ENCODE measurements at regions not wholly inside any gene's neighbourhood (a gene's known extent, or its start where the extent isn't known, plus 50 kb on each side); places are given as distances from the start of the nearest gene placed in this dataset.

- no peak for TF ChIP-seq ZNF318 (CRISPR knock-in tag; IDR thresholded peaks at IDR 0.05)
- no peak for TF ChIP-seq RCOR2 (CRISPR knock-in tag; IDR thresholded peaks at IDR 0.05)
These were observed 203.4 kb upstream of the PRR16 start (continued) for GRCh38 chr5:120260651-120261050.

- in situ Hi-C loops (cut with HindIII; ENCODE audit: extremely low pct_ligation_motif_present, low pct_unique_long_range_greater_than_20kb) = no loop called here
- FAIRE-seq = no peak
- BruUV-seq (replicated peaks) = no TSS peak
These were observed 193.6 kb upstream of the PRR16 start for GRCh38 chr5:120270498-120270897.

More at GRCh38 chr5:120270498-120270897, 193.6 kb upstream of the PRR16 start:
- Histone ChIP-seq H3K9ac (ENCODE audit: insufficient read depth, low read depth, low read length) (no peak overlapping the region), H3K4me1 (ENCODE audit: insufficient read depth, low read length) (no peaks in the 10 kb centered on the region), H3K4me2 (ENCODE audit: low read depth, low read length) (no peak overlapping the region), H2AFZ (ENCODE audit: low read length) (no peak overlapping the region), H3K36me3 (replicated peaks in 1 of 2; ENCODE audit: control insufficient read depth in 1 of 2, insufficient read depth in 2 of 2, low read length in 2 of 2) (no peaks in the 10 kb centered on the region), H3K79me2 (ENCODE audit: insufficient read depth, low read length) (no peaks in the 10 kb centered on the region), H3K9me3 (ENCODE audit: low read length) (no peaks in the 10 kb centered on the region), H3K27me3 (ENCODE audit: control insufficient read depth in 1 of 2, insufficient read depth in 2 of 2, low read length in 2 of 2) (no peaks in the 10 kb centered on the region), H4K20me1 (ENCODE audit: insufficient read depth, low read length) (no peaks in the 10 kb centered on the region), H3K27ac (ENCODE audit: extremely low read length, insufficient read depth, low read length) (no peak overlapping the region), H3K4me3 (replicated peaks in 1 of 3; ENCODE audit: insufficient read depth in 1 of 3, low read depth in 2 of 3, low read length in 3 of 3) (no peak overlapping the region)
- intact Hi-C loops (cut with micrococcal nuclease; ENCODE audit: unreplicated experiment) = no loop called here
- POLR2A ChIA-PET = no interaction called here
- TF ChIP-seq ZNF260 (CRISPR knock-in tag; IDR thresholded peaks at IDR 0.05; ENCODE audit: borderline replicate concordance, low read depth) (no peak), ZNF780A (CRISPR knock-in tag; IDR thresholded peaks at IDR 0.05) (no peak), ZFP37 (CRISPR knock-in tag; IDR thresholded peaks at IDR 0.05; ENCODE audit: borderline replicate concordance) (no peak), AGO2 (optimal IDR thresholded peaks at IDR 0.05; ENCODE audit: low read depth, low read length) (no peak), ZNF703 (CRISPR knock-in tag; IDR thresholded peaks at IDR 0.05; ENCODE audit: borderline replicate concordance) (no peak), MAF1 (CRISPR knock-in tag; IDR thresholded peaks at IDR 0.05; ENCODE audit: borderline replicate concordance) (no peak), ZNF468 (CRISPR knock-in tag; IDR thresholded peaks at IDR 0.05) (no peak), ZFP36L2 (CRISPR knock-in tag; IDR thresholded peaks at IDR 0.05) (no peak), ASH2L (IDR thresholded peaks at IDR 0.05; ENCODE audit: insufficient read length, low read depth, low read length) (no peak), ZNF605 (CRISPR knock-in tag; IDR thresholded peaks at IDR 0.05) (no peak), HNRNPL (IDR thresholded peaks at IDR 0.05; ENCODE audit: low read depth, low read length) (no peak), ZNF143 (CRISPR knock-in tag; IDR thresholded peaks at IDR 0.05) (no peak), HNF4A (CRISPR knock-in tag; IDR thresholded peaks at IDR 0.05) (no peak)
- TF ChIP-seq, protein P1, sequence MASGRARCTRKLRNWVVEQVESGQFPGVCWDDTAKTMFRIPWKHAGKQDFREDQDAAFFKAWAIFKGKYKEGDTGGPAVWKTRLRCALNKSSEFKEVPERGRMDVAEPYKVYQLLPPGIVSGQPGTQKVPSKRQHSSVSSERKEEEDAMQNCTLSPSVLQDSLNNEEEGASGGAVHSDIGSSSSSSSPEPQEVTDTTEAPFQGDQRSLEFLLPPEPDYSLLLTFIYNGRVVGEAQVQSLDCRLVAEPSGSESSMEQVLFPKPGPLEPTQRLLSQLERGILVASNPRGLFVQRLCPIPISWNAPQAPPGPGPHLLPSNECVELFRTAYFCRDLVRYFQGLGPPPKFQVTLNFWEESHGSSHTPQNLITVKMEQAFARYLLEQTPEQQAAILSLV (CRISPR knock-in tag; IDR thresholded peaks at IDR 0.05; ENCODE audit: borderline replicate concordance) = no peak
- CTCF ChIA-PET (ENCODE audit: low intra/inter-chr PET ratio, low total read pairs) = no interaction called here
- DNase-seq (ENCODE audit: low spot score) = no peak
- ATAC-seq = no peak
- WGBS (ENCODE audit: low lambda C conversion rate) = 6% methylated on average over 2 of the region's 2 CpGs

Measured in HepG2 (cell line).